ENCODE measurements at regions not wholly inside any gene's neighbourhood (a gene's known extent, or its start where the extent isn't known, plus 50 kb on each side); places are given as distances from the start of the nearest gene placed in this dataset.

DNA sequence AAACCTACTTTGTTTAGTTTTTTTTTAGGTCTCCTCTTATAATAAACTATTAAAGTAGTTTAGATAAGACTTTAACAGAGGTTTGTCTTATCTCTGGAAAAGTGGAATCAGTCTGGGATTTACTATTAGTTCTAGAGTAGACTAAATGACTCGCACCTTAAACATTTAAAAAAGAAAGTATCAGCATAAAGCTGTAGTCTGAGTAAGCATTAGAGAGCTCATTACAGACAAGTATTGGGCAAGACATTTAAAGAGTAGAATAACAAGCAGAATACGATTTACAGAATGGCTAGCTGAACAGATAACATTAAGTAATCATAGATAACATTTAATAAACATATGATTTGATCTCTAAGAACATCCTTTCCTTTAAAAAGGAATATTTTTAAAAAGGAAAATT is 226.0 kb upstream of the DMAC1 start:
- CTCF ChIA-PET: no interaction called here
- H3K27ac ChIP-seq (ENCODE audit: low read length): no peak overlapping the region
- no peak overlapping the region for H3K4me3 ChIP-seq (ENCODE audit: low read depth in 2 of 2, low read length in 2 of 2)
- H3K9me3 ChIP-seq (ENCODE audit: control insufficient read depth, insufficient read depth, low read depth, low read length): no peaks in the 10 kb centered on the region
- H3K4me1 ChIP-seq (ENCODE audit: control insufficient read depth, insufficient read depth, low read length): no peaks in the 10 kb centered on the region
- in situ Hi-C loops (cut with HindIII; ENCODE audit: low pct_unique_long_range_greater_than_20kb, low sequenced_read_pairs): no loop called here
- intact Hi-C loops (cut with micrococcal nuclease; ENCODE audit: unreplicated experiment): no loop called here
- TF ChIP-seq POLR2AphosphoS5 (IDR thresholded peaks at IDR 0.05; ENCODE audit: low read depth, low read length) (no peak), SIN3A (IDR thresholded peaks at IDR 0.05; ENCODE audit: borderline replicate concordance, insufficient read depth, low read depth, low read length) (no peak), TCF7L2 (IDR thresholded peaks at IDR 0.05; ENCODE audit: low read depth, low read length) (no peak)
- TF ChIP-seq, protein P1, sequence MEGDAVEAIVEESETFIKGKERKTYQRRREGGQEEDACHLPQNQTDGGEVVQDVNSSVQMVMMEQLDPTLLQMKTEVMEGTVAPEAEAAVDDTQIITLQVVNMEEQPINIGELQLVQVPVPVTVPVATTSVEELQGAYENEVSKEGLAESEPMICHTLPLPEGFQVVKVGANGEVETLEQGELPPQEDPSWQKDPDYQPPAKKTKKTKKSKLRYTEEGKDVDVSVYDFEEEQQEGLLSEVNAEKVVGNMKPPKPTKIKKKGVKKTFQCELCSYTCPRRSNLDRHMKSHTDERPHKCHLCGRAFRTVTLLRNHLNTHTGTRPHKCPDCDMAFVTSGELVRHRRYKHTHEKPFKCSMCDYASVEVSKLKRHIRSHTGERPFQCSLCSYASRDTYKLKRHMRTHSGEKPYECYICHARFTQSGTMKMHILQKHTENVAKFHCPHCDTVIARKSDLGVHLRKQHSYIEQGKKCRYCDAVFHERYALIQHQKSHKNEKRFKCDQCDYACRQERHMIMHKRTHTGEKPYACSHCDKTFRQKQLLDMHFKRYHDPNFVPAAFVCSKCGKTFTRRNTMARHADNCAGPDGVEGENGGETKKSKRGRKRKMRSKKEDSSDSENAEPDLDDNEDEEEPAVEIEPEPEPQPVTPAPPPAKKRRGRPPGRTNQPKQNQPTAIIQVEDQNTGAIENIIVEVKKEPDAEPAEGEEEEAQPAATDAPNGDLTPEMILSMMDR (IDR thresholded peaks at IDR 0.05): no peak
- TF ChIP-seq, protein P2, sequence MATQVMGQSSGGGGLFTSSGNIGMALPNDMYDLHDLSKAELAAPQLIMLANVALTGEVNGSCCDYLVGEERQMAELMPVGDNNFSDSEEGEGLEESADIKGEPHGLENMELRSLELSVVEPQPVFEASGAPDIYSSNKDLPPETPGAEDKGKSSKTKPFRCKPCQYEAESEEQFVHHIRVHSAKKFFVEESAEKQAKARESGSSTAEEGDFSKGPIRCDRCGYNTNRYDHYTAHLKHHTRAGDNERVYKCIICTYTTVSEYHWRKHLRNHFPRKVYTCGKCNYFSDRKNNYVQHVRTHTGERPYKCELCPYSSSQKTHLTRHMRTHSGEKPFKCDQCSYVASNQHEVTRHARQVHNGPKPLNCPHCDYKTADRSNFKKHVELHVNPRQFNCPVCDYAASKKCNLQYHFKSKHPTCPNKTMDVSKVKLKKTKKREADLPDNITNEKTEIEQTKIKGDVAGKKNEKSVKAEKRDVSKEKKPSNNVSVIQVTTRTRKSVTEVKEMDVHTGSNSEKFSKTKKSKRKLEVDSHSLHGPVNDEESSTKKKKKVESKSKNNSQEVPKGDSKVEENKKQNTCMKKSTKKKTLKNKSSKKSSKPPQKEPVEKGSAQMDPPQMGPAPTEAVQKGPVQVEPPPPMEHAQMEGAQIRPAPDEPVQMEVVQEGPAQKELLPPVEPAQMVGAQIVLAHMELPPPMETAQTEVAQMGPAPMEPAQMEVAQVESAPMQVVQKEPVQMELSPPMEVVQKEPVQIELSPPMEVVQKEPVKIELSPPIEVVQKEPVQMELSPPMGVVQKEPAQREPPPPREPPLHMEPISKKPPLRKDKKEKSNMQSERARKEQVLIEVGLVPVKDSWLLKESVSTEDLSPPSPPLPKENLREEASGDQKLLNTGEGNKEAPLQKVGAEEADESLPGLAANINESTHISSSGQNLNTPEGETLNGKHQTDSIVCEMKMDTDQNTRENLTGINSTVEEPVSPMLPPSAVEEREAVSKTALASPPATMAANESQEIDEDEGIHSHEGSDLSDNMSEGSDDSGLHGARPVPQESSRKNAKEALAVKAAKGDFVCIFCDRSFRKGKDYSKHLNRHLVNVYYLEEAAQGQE (IDR thresholded peaks at IDR 0.05; ENCODE audit: insufficient read depth in 1 of 2, low read depth in 2 of 2, low read length in 1 of 2): no peak
- no peaks in the 10 kb centered on the region for H3K27me3 ChIP-seq (ENCODE audit: control insufficient read depth, insufficient read depth, low read length)
- no peak for ATAC-seq
- POLR2A ChIA-PET: no interaction called here
- BruUV-seq (replicated peaks): no TSS peak
- no peak for DNase-seq (ENCODE audit: low read depth, low spot score)
- H3K36me3 ChIP-seq (ENCODE audit: control insufficient read depth, insufficient read depth, low read length): no peaks in the 10 kb centered on the region

DNA sequence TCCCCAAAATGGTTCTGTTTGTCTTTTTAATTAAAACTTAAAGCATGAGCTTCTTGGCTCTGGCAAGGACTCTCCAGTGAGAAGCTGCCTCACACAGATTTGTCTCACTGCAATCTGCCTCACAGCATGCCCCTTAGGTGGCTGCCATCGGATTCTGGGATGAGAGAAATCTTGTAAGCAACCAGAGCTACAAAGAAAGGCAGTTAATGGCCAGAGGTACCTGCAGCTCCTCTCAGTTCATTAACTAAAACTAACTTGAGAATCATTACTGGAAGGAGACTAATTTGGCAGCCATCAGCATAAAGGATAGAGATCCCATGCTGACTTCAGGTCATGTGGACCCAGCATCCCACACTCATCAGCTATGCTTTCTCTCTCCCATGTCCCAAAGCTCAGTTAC is 220.6 kb upstream of the DMAC1 start:
- POLR2A ChIA-PET: no interaction called here
- Histone ChIP-seq H3K4me3 (ENCODE audit: low read depth in 2 of 2, low read length in 2 of 2) (no peak overlapping the region), H3K27ac (ENCODE audit: low read length) (no peak overlapping the region), H3K36me3 (ENCODE audit: control insufficient read depth, insufficient read depth, low read length) (no peaks in the 10 kb centered on the region), H3K9me3 (ENCODE audit: control insufficient read depth, insufficient read depth, low read depth, low read length) (no peaks in the 10 kb centered on the region), H3K4me1 (ENCODE audit: control insufficient read depth, insufficient read depth, low read length) (no peaks in the 10 kb centered on the region), H3K27me3 (ENCODE audit: control insufficient read depth, insufficient read depth, low read length) (no peaks in the 10 kb centered on the region)
- intact Hi-C loops (cut with micrococcal nuclease; ENCODE audit: unreplicated experiment) (no loop called here), in situ Hi-C loops (cut with HindIII; ENCODE audit: low pct_unique_long_range_greater_than_20kb, low sequenced_read_pairs) (no loop called here)
- CTCF ChIA-PET: no interaction called here
- TF ChIP-seq POLR2AphosphoS5 (IDR thresholded peaks at IDR 0.05; ENCODE audit: low read depth, low read length) (no peak), TCF7L2 (IDR thresholded peaks at IDR 0.05; ENCODE audit: low read depth, low read length) (no peak), SIN3A (IDR thresholded peaks at IDR 0.05; ENCODE audit: borderline replicate concordance, insufficient read depth, low read depth, low read length) (no peak)
- DNase-seq (ENCODE audit: low read depth, low spot score) (no peak), ATAC-seq (no peak)
- BruUV-seq (replicated peaks): no TSS peak

DNA sequence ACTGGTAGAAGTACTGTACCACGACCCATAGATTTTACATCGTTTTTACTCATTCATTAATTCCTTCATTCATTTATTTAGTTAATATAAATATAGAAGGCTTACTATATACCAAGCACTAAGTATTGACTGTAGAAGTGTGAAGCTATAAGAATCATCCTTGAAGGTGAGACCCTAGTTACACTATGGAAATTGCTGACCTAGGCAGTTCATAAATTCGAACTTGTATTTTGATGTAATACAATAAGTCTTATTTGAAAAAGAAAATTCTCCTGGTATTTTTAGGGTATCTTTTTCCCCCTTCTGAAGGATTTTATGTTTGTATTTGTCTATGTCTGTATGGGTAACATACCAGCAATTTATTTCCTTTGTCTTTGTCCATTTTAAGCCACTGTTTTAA is 220.1 kb upstream of the DMAC1 start:
- ChIA-PET POLR2A (no interaction called here), CTCF (no interaction called here)
- Histone ChIP-seq H3K27me3 (ENCODE audit: control insufficient read depth, insufficient read depth, low read length) (no peaks in the 10 kb centered on the region), H3K36me3 (ENCODE audit: control insufficient read depth, insufficient read depth, low read length) (no peaks in the 10 kb centered on the region), H3K4me3 (ENCODE audit: low read depth in 2 of 2, low read length in 2 of 2) (no peak overlapping the region), H3K4me1 (ENCODE audit: control insufficient read depth, insufficient read depth, low read length) (no peaks in the 10 kb centered on the region), H3K9me3 (ENCODE audit: control insufficient read depth, insufficient read depth, low read depth, low read length) (no peaks in the 10 kb centered on the region), H3K27ac (ENCODE audit: low read length) (no peak overlapping the region)
- DNase-seq (ENCODE audit: low read depth, low spot score): no peak
- TF ChIP-seq, protein P1 (IDR thresholded peaks at IDR 0.05): no peak
- TF ChIP-seq POLR2AphosphoS5 (IDR thresholded peaks at IDR 0.05; ENCODE audit: low read depth, low read length) (no peak), SIN3A (IDR thresholded peaks at IDR 0.05; ENCODE audit: borderline replicate concordance, insufficient read depth, low read depth, low read length) (no peak), TCF7L2 (IDR thresholded peaks at IDR 0.05; ENCODE audit: low read depth, low read length) (no peak)
- TF ChIP-seq, protein P2 (IDR thresholded peaks at IDR 0.05; ENCODE audit: insufficient read depth in 1 of 2, low read depth in 2 of 2, low read length in 1 of 2): no peak
- intact Hi-C loops (cut with micrococcal nuclease; ENCODE audit: unreplicated experiment) (no loop called here), in situ Hi-C loops (cut with HindIII; ENCODE audit: low pct_unique_long_range_greater_than_20kb, low sequenced_read_pairs) (no loop called here)
- BruUV-seq (replicated peaks): no TSS peak
- ATAC-seq: no peak

All from Panc1 (cell line).